ENCODE measurements at regions not wholly inside any gene's neighbourhood (a gene's known extent, or its start where the extent isn't known, plus 50 kb on each side); places are given as distances from the start of the nearest gene placed in this dataset.

DNA sequence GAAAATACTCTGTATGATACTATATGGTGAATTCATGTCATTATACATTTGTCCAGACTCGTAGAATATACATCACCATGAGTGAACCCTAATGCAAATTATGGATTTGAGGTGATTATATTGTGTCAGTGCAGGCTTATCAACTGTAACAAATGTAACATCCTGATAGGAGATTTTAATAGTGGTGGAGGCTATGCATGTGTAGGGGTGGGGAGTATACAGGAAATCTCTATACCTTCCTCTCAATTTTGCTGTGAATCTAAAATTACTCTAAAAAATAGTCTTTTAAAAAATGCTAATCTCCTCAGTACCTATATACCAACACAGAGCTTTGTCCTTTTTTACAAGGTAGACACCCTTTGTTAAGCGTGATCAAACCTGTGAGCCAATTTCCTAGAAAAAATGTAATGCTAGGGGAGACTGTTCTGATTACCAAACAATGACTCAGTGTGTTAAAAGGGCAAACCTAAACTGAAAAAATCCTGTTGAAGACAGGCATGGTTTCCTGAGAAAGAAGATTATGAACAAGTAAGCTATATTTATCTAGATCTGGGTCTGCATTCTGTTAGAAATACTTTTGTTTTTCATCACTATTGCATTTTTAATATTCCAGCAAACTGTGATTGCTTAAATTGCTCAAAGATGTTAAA is 170.9 kb downstream of the DUSP6 start:
- DNase-seq = no peak

DNA sequence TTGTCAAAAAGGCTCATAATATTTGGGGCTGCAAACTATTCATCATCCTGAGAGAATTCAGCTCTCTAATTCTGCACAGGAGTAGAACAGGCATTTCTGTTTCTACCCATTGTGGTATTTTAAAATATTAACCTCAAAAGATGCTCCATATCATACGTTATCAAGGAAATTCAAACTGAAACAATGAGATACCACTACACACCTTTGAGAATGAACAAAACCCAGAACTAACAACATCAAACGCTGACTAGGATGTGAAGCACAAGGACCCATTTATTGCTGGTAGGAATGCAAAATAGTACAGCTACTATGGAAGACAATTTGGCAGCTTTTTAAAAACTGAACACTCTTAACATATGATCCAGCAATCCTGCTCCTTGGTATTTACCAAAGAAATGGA is 171.8 kb downstream of the DUSP6 start:
- DNase-seq = no peak

DNA sequence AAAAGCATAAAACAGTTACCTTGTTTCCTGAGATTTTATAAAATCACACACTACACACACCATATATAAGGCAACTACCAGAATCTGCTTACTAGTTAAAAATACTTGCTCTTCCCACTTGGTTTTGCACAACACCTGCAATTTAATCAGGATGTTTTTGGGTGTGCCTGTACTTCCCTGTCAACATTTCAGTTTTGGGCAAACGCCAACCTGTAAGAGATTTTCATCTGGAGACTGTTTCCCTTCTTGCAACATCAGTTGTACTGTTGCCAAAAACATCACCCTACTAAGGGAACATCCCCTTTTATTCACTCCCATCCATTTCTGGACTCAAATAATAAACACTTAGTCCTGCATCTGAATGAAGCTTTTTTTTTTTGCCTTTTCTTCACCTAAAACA is 172.3 kb downstream of the DUSP6 start:
- no peak for DNase-seq

- no peak for DNase-seq
Observed at GRCh38 chr12:89179245-89179644, 173.1 kb downstream of the DUSP6 start.

DNA sequence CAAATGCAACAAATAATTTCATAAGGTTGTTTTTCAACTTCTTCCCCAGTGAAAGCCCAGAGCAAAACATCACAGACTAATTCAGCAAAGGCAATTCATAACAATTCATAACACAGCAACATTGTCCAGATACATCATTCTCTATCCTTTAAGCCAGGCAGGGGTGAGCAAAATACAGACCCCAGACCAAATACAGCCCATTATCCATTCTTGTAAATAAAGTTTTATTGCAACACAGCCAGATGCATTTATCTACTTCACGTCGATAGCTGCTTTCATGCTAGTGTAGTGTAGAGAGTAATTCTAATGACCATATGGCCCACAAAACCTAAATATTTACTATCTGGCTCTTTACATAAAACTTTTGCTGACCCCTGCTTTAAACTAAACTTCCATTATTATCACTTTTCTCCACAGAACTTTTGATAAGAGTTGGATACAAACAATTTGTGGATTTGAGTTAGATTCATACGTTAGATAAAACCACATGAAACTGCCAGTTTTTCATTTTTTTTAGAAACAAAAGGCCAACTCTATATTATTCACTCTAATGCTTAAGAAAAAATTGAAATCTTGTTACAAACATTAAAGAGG is 174.4 kb downstream of the DUSP6 start:
- DNase-seq = no peak

GRCh38 chr12:89176676-89177075 is 175.6 kb downstream of the DUSP6 start:
- DNase-seq = no peak

DNA sequence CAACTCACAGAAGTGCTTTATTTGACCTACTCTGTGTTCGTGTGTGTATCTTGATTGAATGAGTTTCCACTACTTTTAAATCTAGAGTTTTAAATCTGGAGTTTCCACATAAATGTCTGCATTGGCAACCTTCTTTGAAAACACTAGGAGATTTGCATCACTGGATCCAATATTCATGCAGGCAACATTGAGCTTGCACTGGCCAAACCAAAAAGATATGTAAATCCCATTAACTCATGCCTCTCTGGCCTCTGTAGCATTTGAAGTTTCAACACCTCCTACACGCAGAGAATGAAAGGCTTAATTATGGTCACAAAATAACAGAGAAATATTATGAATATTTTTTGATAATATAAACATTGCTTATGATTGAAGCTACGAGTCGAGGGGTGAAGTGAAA is 178.6 kb downstream of the DUSP6 start:
- no peak for DNase-seq

DNA sequence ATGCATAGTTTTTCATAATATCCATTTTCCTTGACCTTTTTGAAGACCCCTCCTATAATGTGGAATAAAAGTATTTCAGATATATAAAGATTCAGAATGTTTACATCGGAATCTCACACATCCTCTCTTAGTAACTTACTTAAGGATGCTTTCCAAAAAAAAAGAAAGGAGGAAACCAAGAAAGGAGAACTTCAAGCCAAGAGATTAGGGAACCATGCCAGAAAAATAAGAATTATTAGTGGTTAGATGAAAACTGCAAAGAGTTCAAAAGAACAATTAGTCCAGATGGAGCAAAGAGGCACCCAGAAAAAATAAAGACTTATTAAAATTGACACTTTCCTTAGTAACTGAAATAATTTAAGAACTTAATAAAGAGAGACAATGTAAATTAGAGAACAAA is 179.2 kb downstream of the DUSP6 start:
- no peak for DNase-seq

DNA sequence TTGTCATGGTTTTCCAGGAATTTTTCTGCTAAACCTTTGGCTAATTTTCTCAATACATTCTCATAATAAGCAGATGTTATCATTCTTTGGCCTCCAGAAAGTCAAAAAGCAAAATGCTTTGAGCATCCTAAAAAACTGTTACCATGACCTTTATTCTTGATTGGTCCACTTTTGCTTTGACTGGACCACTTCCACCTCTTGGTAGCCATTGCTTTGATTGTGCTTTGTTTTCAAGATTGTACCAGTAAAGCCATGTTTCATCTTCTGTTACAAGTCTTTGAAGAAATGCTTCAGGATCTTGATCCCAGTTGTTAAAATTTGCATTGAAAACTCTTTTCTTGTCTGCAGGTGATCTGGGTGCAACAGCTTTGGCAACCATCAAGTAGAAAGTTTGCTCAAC is 180.1 kb downstream of the DUSP6 start:
- no peak for DNase-seq

- DNase-seq = no peak
Observed at GRCh38 chr12:89169321-89169720, 183.0 kb downstream of the DUSP6 start.

DNA sequence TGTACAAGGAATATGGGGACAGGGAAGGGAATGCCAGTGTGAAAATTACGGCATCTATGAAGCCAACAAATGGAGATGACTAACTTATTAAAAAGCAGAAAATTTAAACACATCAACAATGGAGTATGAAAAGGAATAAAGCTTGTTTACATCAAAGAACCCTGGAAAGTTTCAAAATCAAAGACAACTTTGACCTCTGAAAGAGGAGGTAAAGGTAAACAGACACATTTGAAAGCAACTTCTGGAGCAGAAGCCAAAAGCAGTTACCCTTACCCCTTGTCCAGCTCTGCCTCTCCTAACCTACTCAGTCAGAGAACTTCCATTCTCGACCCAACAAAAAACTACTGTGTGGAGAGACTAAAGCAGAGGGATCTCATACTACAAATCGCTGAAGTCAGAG is 184.3 kb downstream of the DUSP6 start:
- DNase-seq = no peak

DNA sequence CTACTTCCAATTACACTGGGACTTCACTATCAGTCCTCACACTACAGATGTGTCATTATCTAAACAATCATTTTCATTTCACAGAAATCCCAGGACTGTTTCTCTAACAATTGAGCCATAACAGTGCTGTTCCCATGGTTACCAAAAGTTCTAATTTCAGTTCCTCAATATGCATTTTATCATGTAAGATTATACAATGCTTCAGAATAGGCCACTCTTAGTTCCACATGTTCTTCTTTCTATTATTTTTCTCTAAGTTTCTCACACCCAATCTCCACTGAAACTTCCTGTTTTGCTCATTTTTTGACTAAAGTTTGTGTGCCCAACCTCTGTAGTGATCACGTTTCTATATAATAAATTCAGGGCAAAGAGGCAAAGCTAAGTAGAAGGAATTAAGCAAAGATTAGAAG is 185.8 kb downstream of the DUSP6 start:
- no peak for DNase-seq

- DNase-seq = no peak
Observed at GRCh38 chr12:89166121-89166520, 186.2 kb downstream of the DUSP6 start.

DNA sequence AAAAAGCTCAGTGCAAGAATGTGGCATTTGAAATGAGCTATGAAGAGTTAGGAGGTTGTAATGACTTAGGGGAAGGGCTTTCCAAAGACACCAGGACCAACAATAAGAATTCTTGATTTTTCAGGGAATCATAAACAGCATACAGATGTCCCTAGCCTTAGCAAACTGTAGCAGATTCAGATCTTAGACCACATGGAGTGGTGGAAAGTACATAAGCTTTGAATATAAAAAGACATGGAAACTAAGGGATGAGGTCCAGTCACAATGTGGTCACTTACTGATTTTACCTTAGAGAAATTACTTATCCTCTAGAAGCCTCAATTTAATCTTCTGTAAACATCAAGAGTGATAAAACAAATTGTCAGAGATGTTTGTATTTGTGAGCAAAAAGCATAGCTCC is 186.6 kb downstream of the DUSP6 start:
- no peak for DNase-seq

- DNase-seq = no peak
Observed at GRCh38 chr12:89163918-89164317, 188.4 kb downstream of the DUSP6 start.

- DNase-seq = no peak
Observed at GRCh38 chr12:89162589-89163261, 189.6 kb downstream of the DUSP6 start.

- no peak for DNase-seq
Observed at GRCh38 chr12:89161557-89161956, 190.7 kb downstream of the DUSP6 start.

GRCh38 chr12:89160716-89161123 is 191.6 kb downstream of the DUSP6 start:
- no peak for DNase-seq

DNA sequence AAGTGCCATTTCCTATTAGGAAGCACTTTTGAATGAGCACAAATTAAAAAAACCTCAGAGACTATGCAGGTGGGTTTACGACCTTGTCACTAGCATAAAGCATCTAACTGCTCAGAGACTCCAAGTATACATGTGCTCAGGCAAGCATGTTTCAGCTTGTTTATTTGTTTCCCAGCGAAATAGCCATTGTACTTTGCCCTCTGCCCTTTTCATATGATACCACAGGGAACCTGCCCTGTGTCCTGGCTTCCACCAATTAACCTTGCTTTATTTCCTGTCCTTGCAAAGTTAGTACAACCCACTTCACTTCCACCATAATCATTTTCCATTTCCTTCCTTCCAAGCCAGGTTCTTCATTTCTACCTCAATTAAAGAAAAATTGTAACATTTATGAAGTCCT is 194.9 kb downstream of the DUSP6 start:
- DNase-seq = no peak

DNA sequence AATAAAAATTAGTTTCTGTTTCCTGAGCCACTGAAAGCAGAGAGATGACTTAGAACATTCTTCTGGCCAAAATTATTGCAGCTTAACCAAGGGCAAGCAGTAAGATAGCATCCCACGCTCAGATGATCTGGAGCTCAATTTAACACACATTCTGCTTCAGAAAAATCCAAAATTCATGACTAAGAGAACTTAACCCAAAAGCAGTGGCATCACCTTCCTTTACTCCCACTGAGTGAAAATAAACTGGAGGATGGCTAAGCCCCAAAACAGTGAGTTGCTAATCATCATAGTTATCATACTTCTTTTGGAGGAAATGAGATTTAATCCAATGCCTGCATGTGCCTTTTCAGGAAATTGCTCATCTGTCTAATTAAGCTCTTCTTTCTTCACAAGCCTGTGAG is 195.4 kb downstream of the DUSP6 start:
- DNase-seq = no peak

DNA sequence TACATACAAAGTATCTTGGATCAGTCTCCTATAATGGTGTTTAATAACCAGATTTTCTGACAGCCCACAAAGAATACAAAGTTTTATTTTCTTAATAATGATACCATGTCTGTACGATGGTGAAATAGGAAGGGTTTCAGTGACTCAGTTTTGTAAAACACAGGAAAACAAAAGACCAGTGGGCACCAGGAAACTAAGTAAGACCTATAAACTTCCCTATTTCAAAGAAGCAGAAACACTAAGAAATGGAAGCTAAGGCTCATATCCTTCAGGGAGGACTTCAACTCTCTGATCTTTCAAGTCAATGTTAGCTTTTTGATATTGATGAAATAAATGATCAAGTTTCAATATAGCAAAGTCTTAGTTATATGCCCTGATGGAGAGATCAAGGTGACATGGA is 196.0 kb downstream of the DUSP6 start:
- no peak for DNase-seq

DNA sequence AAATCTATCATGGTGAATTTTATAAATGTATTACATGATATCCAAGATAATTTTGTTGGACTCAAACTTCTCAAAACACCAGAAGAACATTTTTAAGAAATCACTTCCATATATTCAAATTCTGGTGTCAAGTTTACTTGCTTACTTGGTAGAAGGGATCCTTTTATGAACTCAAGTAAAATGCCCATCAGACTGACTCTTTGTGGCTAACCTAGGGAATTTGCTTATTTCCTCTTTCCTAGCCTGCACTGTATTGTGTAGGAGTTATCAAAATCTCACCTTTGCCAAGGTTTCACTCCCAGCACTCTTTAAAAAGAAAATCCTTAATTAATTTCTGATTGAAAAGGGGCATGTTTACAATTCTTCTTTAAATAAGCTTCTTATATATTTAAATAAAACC is 196.5 kb downstream of the DUSP6 start:
- no peak for DNase-seq

- no peak for DNase-seq
Observed at GRCh38 chr12:89154743-89155499, 197.4 kb downstream of the DUSP6 start.

DNA sequence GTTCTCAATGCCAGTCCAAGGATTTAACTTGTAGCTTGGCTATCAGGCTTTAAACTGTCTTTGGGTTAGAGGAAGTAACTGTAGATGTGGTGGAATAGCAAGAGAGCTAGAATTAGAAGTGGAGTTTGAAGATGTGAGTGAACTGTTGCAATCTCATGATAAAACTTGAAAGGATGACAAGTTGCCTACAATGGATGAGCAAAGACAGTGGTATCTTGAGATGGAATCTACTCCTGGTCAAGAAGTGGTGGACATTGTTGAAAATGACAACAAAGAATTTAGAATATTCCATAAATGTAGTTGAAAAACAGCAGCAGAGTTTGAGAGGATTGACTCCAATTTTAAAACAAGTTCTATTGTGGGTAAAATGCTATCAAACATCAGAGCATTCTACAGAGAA is 199.0 kb downstream of the DUSP6 start:
- DNase-seq = no peak
